ENCODE measurements at regions not wholly inside any gene's neighbourhood (a gene's known extent, or its start where the extent isn't known, plus 50 kb on each side); places are given as distances from the start of the nearest gene placed in this dataset.

DNA sequence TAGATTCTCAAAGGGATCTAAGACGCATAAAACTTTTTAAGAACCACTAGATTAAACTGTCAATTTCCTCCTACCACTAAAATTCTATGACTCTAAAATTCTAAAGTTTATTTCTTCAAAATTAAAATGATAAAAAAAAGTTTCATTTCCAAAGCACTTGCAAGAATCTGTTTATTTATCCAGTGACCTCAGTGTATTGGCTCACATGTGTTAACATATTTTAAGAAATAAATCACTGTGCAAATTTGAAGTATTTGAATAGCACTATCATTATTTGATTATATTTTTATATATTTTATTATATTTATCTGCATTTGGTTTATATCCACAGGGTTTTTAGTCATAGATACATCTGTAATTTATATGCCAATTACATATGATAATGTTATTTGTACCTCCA, 62.2 kb upstream of the SLC12A2 start:
- TF ChIP-seq EZH2phosphoT487 (IDR thresholded peaks at IDR 0.05; ENCODE audit: insufficient read depth, low read depth) (no peak), EZH2 (IDR thresholded peaks at IDR 0.05; ENCODE audit: insufficient read depth, poor library complexity, severe bottlenecking) (no peak)

Data from GM23248 (cell line).